ENCODE measurements at regions not wholly inside any gene's neighbourhood (a gene's known extent, or its start where the extent isn't known, plus 50 kb on each side); places are given as distances from the start of the nearest gene placed in this dataset.
"Not testable (repeated sequence)": the region's sequence is repeated elsewhere in the genome, so short reads cannot be mapped to it uniquely, and the experiment has no call there.

DNA sequence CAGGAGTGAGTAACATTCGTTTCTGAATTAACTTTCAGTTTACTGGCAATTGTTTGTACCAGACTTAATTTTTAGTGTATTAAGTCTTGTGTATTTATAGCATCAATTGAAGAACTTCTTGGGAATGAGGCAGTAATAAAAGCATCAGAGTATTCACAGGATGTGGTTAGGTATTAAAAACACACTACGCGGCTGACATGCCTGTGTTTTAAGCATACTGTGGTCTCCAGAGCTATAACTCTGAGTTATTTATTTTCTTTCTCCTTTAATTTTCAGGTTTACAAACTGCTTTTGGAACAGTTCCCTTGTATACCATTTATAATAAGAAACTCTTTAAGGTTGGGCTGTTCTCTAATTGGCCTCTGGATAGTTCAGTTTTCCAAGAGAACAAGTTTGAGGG, 626.1 kb upstream of the NRG3 start:
- Mint-ChIP-seq H3K36me3 (ENCODE audit: low read depth) (no peaks in the 10 kb centered on the region), H3K4me3 (no peak overlapping the region), H3K4me1 (ENCODE audit: low read depth) (no peaks in the 10 kb centered on the region), H3K27me3 (ENCODE audit: insufficient read depth) (no peaks in the 10 kb centered on the region), H3K27ac (no peak overlapping the region), H3K9me3 (no peaks in the 10 kb centered on the region)
- intact Hi-C loops (cut with micrococcal nuclease): no loop called here
- no peak for DNase-seq (ENCODE audit: low spot score)

DNA sequence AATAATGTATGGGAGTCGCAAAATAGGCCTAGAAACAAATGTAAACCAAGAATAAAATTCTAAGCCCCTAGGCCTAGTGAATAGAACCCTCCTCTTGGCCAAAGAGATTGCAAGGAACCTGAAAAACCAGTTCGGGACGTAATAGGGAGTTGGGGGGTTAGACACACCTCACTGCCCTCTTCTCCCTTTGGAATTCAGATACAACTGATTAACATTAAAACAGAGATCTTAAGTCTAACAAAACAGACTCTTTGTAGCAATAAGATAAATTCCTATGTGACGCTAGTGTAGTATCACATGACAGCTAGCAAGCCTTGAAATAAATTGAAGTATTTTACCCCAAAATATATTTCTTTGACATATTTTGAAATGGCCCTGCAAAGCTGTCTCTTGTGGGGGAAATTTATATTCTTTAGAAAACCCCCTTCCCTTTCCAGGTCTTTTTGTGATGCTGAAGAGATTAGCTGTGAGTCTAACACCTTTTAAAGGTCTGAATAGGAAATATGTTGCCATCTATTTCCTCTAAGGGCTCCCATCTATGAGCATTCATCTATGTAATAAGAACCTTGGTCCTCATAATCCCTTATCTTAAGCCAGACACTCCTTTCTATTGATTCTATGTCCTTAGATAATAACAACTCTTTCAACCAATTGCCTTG, 623.4 kb upstream of the NRG3 start:
- H3K36me3 Mint-ChIP-seq (ENCODE audit: low read depth): no peaks in the 10 kb centered on the region
- no peak overlapping the region for H3K4me3 Mint-ChIP-seq
- DNase-seq (ENCODE audit: low spot score): no peak
- intact Hi-C loops (cut with micrococcal nuclease): no loop called here
- no peaks in the 10 kb centered on the region for H3K27me3 Mint-ChIP-seq (ENCODE audit: insufficient read depth)
- H3K4me1 Mint-ChIP-seq (ENCODE audit: low read depth): no peaks in the 10 kb centered on the region
- no peaks in the 10 kb centered on the region for H3K9me3 Mint-ChIP-seq
- H3K27ac Mint-ChIP-seq: no peak overlapping the region

DNA sequence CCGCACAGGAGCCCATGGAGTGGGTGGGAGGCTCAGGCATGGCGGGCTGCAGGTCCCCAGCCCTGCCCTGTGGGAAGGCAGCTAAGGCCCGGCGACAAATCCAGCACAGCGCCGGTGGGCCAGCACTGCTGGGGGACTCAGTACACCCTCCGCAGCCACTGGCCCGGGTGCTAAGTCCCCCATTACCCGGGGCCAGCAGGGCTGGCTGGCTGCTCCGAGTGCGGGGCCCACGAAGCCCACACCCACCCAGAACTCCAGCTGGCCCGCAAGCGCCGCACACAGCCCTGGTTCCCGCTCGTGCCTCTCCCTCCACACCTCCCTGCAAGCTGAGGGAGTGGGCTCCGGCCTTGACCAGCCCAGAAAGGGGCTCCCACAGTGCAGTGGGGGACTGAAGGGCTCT, 610.0 kb upstream of the NRG3 start:
- intact Hi-C loops (cut with micrococcal nuclease); H3K4me1 Mint-ChIP-seq (ENCODE audit: low read depth); DNase-seq (ENCODE audit: low spot score); H3K27me3 Mint-ChIP-seq (ENCODE audit: insufficient read depth); H3K36me3 Mint-ChIP-seq (ENCODE audit: low read depth); H3K4me3 Mint-ChIP-seq; H3K9me3 Mint-ChIP-seq; H3K27ac Mint-ChIP-seq: not testable (repeated sequence)

DNA sequence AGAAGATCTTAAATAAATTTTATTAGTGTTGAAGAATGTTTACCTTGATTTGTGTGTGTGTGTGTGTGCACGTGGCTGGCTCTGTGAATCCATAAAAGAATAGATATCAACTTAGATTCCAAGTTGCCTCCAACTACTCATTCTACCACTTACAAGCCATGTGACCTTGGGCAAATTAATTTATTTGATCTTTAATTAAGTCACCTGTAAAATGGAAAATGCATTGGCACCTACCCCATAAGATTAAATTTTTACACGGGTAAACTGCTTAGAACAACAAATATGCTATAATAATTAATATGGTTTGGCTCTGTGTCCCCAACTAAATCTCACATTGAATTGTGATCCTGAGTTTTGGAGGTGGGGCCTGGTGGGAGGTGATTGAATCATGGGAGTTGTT, 604.9 kb upstream of the NRG3 start:
- DNase-seq (ENCODE audit: low spot score): no peak
- no peaks in the 10 kb centered on the region for H3K27me3 Mint-ChIP-seq (ENCODE audit: insufficient read depth)
- no peaks in the 10 kb centered on the region for H3K36me3 Mint-ChIP-seq (ENCODE audit: low read depth)
- no peaks in the 10 kb centered on the region for H3K9me3 Mint-ChIP-seq
- intact Hi-C loops (cut with micrococcal nuclease): no loop called here
- H3K27ac Mint-ChIP-seq: no peak overlapping the region
- H3K4me1 Mint-ChIP-seq (ENCODE audit: low read depth): no peaks in the 10 kb centered on the region
- no peak overlapping the region for H3K4me3 Mint-ChIP-seq

DNA sequence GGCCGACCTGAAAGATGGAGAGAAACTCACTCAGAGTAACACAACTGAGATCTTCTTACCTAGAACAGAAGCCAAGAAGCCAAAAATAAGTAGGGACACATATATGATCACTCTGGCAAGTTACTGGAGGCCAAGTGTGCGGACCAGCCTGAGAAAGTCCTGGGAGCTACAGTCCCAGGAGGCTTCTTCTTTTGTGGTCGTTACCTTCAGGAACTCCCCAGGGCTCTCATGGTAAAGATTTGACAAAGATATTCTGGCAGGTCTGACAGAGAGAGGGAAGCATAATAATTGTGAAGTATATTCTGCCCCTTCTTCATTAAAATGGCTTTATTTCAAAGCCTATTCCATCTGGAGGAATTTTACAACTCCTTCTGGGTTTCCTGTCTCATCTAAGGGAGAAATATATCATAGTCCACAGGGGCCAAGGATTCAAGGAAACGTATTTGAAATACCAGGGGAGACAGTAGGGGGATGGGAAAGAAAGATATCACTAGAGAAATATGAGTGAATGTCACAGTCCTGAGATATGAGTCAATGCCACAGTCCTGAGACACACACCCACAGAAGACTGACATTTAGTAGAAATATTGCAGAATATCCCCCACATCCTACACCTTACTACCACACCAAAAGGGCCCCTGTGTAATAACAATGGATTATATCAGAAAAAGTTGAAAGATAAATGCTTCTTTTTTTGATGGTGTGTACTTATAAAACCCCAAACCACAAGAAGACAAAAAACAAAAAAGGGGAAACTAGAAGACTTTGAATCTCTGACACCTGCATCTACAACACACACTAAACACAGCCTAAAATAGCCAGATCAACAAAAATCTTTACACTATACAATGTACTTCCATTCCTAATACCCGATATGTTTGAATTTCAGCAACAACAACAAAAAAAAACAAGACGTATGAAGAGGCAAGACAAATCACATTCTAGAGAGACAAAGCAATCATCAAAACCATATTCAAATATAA, 594.2 kb upstream of the NRG3 start:
- Mint-ChIP-seq H3K4me3 (no peak overlapping the region), H3K27me3 (ENCODE audit: insufficient read depth) (no peaks in the 10 kb centered on the region), H3K4me1 (ENCODE audit: low read depth) (no peaks in the 10 kb centered on the region), H3K36me3 (ENCODE audit: low read depth) (no peaks in the 10 kb centered on the region), H3K27ac (no peak overlapping the region), H3K9me3 (peaks cover 4% of the 10 kb centered on the region)
- no peak for DNase-seq (ENCODE audit: low spot score)
- intact Hi-C loops (cut with micrococcal nuclease): no loop called here

DNA sequence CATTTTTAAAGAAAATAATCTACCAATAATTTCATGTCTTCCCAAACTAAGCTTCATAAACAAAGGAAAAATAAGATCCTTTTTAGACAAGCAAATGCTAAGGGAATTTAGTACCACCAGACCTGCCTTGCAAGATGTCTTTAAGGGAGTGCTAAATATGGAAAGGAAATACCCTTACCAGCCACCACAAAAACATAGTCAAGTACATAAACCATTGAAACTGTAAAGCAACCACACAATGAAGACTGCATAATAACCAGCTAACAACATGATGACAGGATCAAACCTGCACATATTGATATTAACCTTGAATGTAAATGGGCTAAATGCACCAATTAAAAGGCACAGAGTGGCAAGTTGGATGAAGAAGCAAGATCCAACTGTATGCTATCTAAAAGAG, 586.5 kb upstream of the NRG3 start:
- no peaks in the 10 kb centered on the region for H3K4me1 Mint-ChIP-seq (ENCODE audit: low read depth)
- H3K27ac Mint-ChIP-seq: no peak overlapping the region
- intact Hi-C loops (cut with micrococcal nuclease): no loop called here
- peaks cover 4% of the 10 kb centered on the region for H3K9me3 Mint-ChIP-seq
- no peaks in the 10 kb centered on the region for H3K36me3 Mint-ChIP-seq (ENCODE audit: low read depth)
- no peak overlapping the region for H3K4me3 Mint-ChIP-seq
- H3K27me3 Mint-ChIP-seq (ENCODE audit: insufficient read depth): no peaks in the 10 kb centered on the region
- no peak for DNase-seq (ENCODE audit: low spot score)

DNA sequence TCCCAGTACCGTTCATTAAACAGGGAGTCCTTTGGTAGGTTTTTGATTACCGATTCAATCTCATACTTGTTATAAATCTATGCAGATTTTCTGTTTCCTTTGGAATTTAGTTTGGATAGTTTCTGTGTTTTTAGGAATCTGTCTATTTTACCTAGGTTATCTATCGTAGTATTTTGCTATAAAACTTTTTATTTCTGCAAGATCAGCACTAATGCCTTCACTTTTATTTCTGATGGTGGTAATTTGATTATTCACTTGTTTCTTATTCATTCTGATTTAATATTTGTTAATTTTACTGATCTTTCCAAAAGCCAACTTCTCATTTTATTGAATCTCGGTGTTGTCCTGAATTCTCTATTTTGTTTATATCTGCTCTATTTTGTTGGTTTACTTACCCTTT, 577.7 kb upstream of the NRG3 start:
- no peaks in the 10 kb centered on the region for H3K36me3 Mint-ChIP-seq (ENCODE audit: low read depth)
- H3K9me3 Mint-ChIP-seq: no peaks in the 10 kb centered on the region

DNA sequence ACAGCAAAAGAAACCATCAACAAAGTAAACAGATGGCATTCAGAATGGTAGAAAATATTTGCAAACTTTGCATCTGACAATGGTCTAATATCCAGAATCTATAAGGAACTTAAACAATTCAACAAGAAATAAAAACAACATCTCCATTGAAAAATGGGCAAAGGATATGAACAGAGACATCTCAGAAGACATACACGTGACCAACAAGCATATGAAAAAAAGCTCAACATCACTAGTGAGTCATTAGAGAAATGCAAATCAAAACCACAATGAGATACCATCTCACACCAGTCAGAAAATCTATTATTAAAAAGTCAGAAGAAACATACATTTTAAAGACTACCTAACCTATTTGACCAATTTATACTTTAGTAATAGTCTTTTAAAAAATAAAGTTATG, 571.3 kb upstream of the NRG3 start:
- no peaks in the 10 kb centered on the region for H3K36me3 Mint-ChIP-seq (ENCODE audit: low read depth)
- no peak overlapping the region for H3K4me3 Mint-ChIP-seq
- no peaks in the 10 kb centered on the region for H3K4me1 Mint-ChIP-seq (ENCODE audit: low read depth)
- H3K9me3 Mint-ChIP-seq: no peaks in the 10 kb centered on the region
- no peak for DNase-seq (ENCODE audit: low spot score)
- no peak overlapping the region for H3K27ac Mint-ChIP-seq
- H3K27me3 Mint-ChIP-seq (ENCODE audit: insufficient read depth): no peaks in the 10 kb centered on the region
- intact Hi-C loops (cut with micrococcal nuclease): no loop called here

More for the DNA sequence above, 577.7 kb upstream of the NRG3 start:
- no peak overlapping the region for H3K27ac Mint-ChIP-seq
- intact Hi-C loops (cut with micrococcal nuclease): no loop called here
- H3K4me3 Mint-ChIP-seq: no peak overlapping the region
- DNase-seq (ENCODE audit: low spot score): no peak
- no peaks in the 10 kb centered on the region for H3K27me3 Mint-ChIP-seq (ENCODE audit: insufficient read depth)
- H3K4me1 Mint-ChIP-seq (ENCODE audit: low read depth): no peaks in the 10 kb centered on the region

DNA sequence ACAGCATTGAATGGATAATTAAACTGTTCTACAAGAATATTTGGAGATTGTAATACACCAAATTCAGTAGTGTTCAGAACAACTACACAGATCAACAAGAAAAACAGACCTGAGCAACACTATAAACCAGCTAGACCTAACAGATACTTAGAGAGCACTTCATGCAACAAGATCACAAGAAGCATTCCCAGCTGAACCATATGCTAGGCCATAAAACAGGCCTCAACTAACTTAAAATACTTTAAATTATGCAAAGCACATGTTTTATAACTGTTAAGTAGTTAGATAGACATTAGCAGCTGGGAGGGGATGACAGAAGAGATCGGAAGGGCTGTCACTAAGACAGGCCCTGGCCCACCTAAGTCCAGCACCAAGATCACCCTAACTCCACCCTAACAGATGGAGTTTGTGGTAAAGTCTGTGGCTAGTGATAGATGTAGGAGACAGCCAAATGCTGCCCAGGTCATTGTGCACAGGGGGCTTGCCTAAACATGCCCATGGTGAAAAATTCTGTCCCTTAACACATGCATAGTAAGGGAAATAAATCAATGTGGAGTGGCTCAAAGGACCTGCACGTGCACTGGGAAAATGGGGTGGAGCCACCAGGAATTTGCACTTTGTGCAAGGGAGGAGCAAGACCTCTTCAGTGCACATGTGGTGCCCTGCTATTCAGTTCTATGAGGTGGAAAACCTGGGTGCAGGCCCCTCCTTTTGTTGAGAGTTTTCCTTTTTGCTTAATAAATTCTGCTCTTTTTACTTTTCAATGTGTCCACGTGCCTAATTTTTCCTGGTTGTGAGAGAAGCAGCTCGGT, 567.8 kb upstream of the NRG3 start:
- intact Hi-C loops (cut with micrococcal nuclease): no loop called here
- Mint-ChIP-seq H3K27ac (no peak overlapping the region), H3K36me3 (ENCODE audit: low read depth) (no peaks in the 10 kb centered on the region), H3K9me3 (no peaks in the 10 kb centered on the region), H3K4me1 (ENCODE audit: low read depth) (no peaks in the 10 kb centered on the region), H3K27me3 (ENCODE audit: insufficient read depth) (no peaks in the 10 kb centered on the region), H3K4me3 (no peak overlapping the region)
- no peak for DNase-seq (ENCODE audit: low spot score)

DNA sequence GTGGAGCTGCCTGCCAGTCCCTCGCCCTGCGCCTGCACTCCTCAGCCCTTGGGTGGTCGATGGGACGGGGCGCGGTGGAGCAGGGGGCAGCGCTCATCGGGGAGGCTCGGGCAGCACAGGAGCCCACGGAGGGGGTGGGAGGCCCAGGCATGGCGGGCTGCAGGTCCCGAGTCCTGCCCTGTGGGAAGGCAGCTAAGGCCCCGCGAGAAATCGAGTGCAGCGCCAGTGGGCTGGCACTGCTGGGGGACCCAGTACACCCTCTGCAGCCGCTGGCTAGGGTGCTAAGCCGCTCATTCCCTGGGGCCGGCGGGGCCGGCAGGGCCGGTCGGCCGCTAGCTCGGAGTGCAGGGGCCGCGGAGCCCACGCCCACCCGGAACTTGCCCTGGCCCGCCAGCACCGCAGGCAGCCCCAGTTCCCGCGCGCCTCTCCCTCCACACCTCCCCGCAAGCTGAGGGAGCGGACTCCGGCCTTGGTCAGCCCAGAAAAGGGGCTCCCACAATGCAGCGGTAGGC, 565.9 kb upstream of the NRG3 start:
- no peaks in the 10 kb centered on the region for H3K9me3 Mint-ChIP-seq
- H3K27me3 Mint-ChIP-seq (ENCODE audit: insufficient read depth): no peaks in the 10 kb centered on the region
- no peak overlapping the region for H3K4me3 Mint-ChIP-seq
- no peaks in the 10 kb centered on the region for H3K36me3 Mint-ChIP-seq (ENCODE audit: low read depth)
- no peak for DNase-seq (ENCODE audit: low spot score)
- intact Hi-C loops (cut with micrococcal nuclease): no loop called here
- H3K27ac Mint-ChIP-seq: no peak overlapping the region
- H3K4me1 Mint-ChIP-seq (ENCODE audit: low read depth): no peaks in the 10 kb centered on the region

DNA sequence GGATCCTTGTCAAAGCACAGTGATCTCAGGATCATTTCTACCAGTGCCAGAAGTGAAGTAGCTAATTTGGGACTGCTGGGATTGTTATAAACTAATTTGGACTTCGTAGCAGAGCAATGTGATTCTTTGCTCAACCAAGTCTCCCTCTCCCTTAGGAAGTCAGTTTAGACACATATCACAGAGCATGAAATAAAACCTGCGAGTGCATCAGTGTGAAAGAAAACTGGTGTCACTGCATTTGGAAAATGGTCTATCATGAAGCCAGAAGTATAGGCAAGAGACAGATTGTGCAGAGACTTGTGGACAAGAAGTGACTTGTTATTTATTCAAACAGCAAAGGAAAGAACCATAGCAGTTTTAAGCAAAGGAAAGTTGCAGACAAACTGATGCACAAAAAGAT, 560.5 kb upstream of the NRG3 start:
- Mint-ChIP-seq H3K27ac (no peak overlapping the region), H3K36me3 (ENCODE audit: low read depth) (no peaks in the 10 kb centered on the region), H3K9me3 (no peaks in the 10 kb centered on the region), H3K27me3 (ENCODE audit: insufficient read depth) (no peaks in the 10 kb centered on the region), H3K4me1 (ENCODE audit: low read depth) (no peaks in the 10 kb centered on the region), H3K4me3 (no peak overlapping the region)
- DNase-seq (ENCODE audit: low spot score): no peak
- intact Hi-C loops (cut with micrococcal nuclease): no loop called here

DNA sequence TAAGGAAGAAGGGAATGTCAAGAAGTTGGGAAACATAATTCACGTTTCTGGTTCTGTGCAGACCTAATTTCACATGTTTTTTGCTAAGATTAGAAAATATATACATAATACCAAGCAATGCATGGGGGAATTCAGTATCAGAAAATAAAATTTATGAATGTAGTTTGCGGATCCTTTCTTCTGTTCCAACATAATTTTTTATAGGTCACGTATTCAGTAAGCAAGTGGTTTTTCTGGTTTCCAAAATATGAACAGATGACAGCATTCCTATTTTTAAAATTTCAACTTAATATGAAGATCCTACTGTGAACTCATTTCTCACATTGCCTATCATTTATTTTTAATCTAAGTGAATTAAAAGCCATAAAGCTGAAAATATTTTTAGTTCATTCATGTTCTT, 560.0 kb upstream of the NRG3 start:
- no peaks in the 10 kb centered on the region for H3K9me3 Mint-ChIP-seq
- intact Hi-C loops (cut with micrococcal nuclease): no loop called here
- H3K4me1 Mint-ChIP-seq (ENCODE audit: low read depth): no peaks in the 10 kb centered on the region

DNA sequence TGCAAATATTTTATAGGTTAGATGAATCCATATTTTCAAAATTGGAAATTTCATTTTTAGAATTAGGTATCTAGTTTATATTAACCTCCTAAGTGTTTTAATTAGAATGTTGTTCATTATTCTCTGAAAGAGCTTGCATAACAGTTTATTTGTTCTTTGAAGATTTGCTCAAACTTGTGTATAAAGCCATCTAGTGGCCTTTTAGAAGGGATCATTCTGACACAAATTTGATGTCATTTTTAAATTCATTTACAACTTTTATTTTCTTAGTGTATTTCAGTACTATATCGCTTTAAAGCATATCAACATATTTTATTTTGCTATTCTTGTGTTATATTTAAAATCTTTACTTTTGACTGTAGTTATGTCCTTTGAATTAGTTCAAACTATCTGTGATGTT, 527.0 kb upstream of the NRG3 start:
- H3K27me3 Mint-ChIP-seq (ENCODE audit: insufficient read depth): no peaks in the 10 kb centered on the region
- no peaks in the 10 kb centered on the region for H3K36me3 Mint-ChIP-seq (ENCODE audit: low read depth)
- no peak for DNase-seq (ENCODE audit: low spot score)
- H3K4me1 Mint-ChIP-seq (ENCODE audit: low read depth): no peaks in the 10 kb centered on the region
- intact Hi-C loops (cut with micrococcal nuclease): no loop called here
- H3K4me3 Mint-ChIP-seq: no peak overlapping the region
- H3K27ac Mint-ChIP-seq: no peak overlapping the region
- no peaks in the 10 kb centered on the region for H3K9me3 Mint-ChIP-seq

More for the DNA sequence above, 560.0 kb upstream of the NRG3 start:
- H3K27ac Mint-ChIP-seq: no peak overlapping the region
- no peak overlapping the region for H3K4me3 Mint-ChIP-seq
- no peaks in the 10 kb centered on the region for H3K27me3 Mint-ChIP-seq (ENCODE audit: insufficient read depth)
- H3K36me3 Mint-ChIP-seq (ENCODE audit: low read depth): no peaks in the 10 kb centered on the region
- no peak for DNase-seq (ENCODE audit: low spot score)

Measured in activated T-helper 1 cell treated with anti-CD3 and anti-CD28 coated beads, Interleukin-12 subunit alpha, Interleukin-12 subunit beta, Interleukin-2, Interleukin-4 antibody, amounts not matched to agents 30 ng/mL and 10 ng/mL and 1 ng/mL, durations not matched to agents 14 hours and 24 hours and 36 hours (primary cell).